ENCODE measurements at regions not wholly inside any gene's neighbourhood (a gene's known extent, or its start where the extent isn't known, plus 50 kb on each side); places are given as distances from the start of the nearest gene placed in this dataset.
"Not testable (repeated sequence)": the region's sequence is repeated elsewhere in the genome, so short reads cannot be mapped to it uniquely, and the experiment has no call there.

DNA sequence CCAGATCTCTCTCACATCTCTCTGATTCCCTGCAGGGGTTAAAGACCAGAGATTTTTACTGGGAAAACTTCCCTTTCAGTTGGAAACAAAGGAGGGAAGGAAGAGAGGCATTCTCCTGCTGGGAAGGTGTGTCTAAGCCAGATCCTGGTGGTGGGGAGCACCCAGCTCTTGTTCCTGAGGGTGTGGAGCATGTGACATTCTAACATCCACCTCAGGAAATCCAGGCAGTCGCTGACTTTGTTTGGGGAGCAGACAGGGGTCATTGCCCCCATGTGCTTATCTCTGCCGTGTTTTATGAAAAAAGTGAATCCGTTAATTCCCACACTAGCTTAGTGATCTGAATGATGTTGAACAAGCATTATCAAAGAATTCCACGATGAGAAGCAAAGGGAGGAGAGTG is 431.7 kb upstream of the AMELY start:
- Histone ChIP-seq H3K9ac (no peak overlapping the region), H3K4me2 (ENCODE audit: unreplicated experiment) (no peak overlapping the region), H3K9me3 (ENCODE audit: low read depth) (no peaks in the 10 kb centered on the region), H3K4me1 (ENCODE audit: insufficient read depth) (no peaks in the 10 kb centered on the region), H3K9me2 (ENCODE audit: insufficient read depth) (no peaks in the 10 kb centered on the region), H2AFZ (no peak overlapping the region), H4K20me1 (ENCODE audit: insufficient read depth) (no peaks in the 10 kb centered on the region), H3K27me3 (replicated peaks; ENCODE audit: insufficient read depth) (no peaks in the 10 kb centered on the region), H3F3A (ENCODE audit: insufficient read depth) (peaks cover 4% of the 10 kb centered on the region; the same call in 1 of the 2 replicates), H3K36me3 (ENCODE audit: low read depth) (peaks cover 5% of the 10 kb centered on the region; the same call in 1 of the 2 replicates), H3K27ac (peak overlapping the region; percentile 33; the same call in 1 of the 2 replicates), H3K79me2 (ENCODE audit: insufficient read depth) (no peaks in the 10 kb centered on the region), H3K4me3 (no peak overlapping the region)
- TF ChIP-seq EZH2 (IDR thresholded peaks at IDR 0.05; ENCODE audit: insufficient read depth, poor library complexity, severe bottlenecking) (no peak), EZH2phosphoT487 (IDR thresholded peaks at IDR 0.05; ENCODE audit: insufficient read depth, low read depth) (no peak)
- in situ Hi-C loops (cut with MboI) = loop anchor here (25.0 kb wide), 1 partner anchor 106 kb away; no protein-coding TSS in a partner anchor
- WGBS, 2 experiments (ENCODE audit: low coverage in 1 of 2, low lambda C conversion rate in 2 of 2, missing lambda C conversion rate in 2 of 2) = 48 to 51% methylated on average over 4 of the region's 4 CpGs
- no peak for DNase-seq

DNA sequence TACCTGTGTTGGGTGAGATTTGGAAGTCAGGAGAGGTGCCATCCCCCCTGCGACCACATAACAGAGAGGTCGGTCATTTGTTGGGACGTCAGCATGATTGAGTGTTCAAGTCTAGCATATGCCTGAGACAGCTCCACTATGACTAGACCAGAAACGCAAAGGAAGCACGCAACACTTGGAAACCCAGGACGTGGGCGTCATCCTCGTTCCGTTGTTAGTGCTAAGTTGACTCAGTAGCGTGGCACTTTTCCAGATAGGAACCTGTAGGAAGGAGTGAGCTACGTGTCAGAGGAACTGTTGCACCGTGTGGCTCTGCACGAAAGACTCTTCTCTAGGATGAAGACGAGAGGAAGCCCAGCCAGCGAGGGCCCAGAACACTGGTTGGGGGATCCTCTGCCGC is 431.2 kb upstream of the AMELY start:
- H3K9me3 ChIP-seq (ENCODE audit: low read depth); H3K9ac ChIP-seq; H3K79me2 ChIP-seq (ENCODE audit: insufficient read depth); H4K20me1 ChIP-seq (ENCODE audit: insufficient read depth); H3K9me2 ChIP-seq (ENCODE audit: insufficient read depth); H3F3A ChIP-seq (ENCODE audit: insufficient read depth); H3K36me3 ChIP-seq (ENCODE audit: low read depth); H2AFZ ChIP-seq; H3K4me1 ChIP-seq (ENCODE audit: insufficient read depth); H3K4me2 ChIP-seq (ENCODE audit: unreplicated experiment); H3K27me3 ChIP-seq (replicated peaks; ENCODE audit: insufficient read depth); H3K4me3 ChIP-seq: not testable (repeated sequence)
- in situ Hi-C loops (cut with MboI) = loop anchor here (25.0 kb wide), 1 partner anchor 105 kb away; no protein-coding TSS in a partner anchor
- WGBS, 2 experiments (ENCODE audit: low coverage in 1 of 2, low lambda C conversion rate in 2 of 2, missing lambda C conversion rate in 2 of 2) = 54 to 76% methylated on average over 11 to 16 of the region's 16 CpGs
- H3K27ac ChIP-seq = peak overlapping the region; percentile 35; the same call in 1 of the 2 replicates
- peak; percentile 46 for DNase-seq

DNA sequence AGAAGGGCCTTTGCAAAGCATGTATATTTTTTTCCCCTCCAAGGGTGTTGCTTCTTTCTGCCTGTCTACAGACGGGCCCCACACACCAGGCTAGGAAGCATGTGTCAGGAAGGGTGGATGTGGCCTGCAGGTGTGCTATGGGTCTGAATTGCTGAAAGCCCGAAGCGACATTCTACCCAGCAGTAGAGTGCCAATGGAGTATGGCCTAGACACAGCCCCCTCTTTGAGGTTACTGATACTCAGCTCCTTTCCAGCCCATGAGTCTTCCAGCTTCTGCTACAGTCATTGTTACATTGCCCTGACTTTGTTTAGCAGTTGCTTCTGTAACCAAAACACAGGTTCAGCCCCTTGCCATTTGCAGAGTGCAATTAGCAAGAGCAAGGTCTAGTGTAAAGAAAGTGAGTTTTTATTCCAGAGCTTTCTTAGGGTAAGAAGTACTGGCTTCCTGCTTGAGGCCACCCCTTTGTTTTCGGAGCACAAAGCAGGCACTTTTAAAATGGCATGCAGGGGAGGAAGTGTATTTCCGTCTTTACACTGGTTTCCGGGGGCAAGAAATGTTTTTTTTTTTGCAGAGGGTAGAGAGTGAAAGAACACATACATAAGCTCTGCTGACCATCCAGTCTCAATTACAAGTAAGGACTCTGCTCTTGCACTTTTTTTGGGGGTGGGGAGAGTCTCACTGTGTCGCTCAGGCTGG is 428.0 kb upstream of the AMELY start:
- H3K9ac ChIP-seq = no peak overlapping the region
- no peak overlapping the region for H3K27ac ChIP-seq
- H3K9me3 ChIP-seq (ENCODE audit: low read depth) = no peaks in the 10 kb centered on the region
- peaks cover 10% of the 10 kb centered on the region for H3K79me2 ChIP-seq (ENCODE audit: insufficient read depth)
- H3F3A ChIP-seq (ENCODE audit: insufficient read depth) = peaks cover 4% of the 10 kb centered on the region; the same call in 1 of the 2 replicates
- H3K4me3 ChIP-seq = no peak overlapping the region
- WGBS, 2 experiments (ENCODE audit: low coverage in 1 of 2, low lambda C conversion rate in 2 of 2, missing lambda C conversion rate in 2 of 2) = 96 to 97% methylated on average over 6 to 7 of the region's 7 CpGs
- H4K20me1 ChIP-seq (ENCODE audit: insufficient read depth) = no peaks in the 10 kb centered on the region
- no peak overlapping the region for H2AFZ ChIP-seq
- in situ Hi-C loops (cut with MboI) = loop anchor here (25.0 kb wide), 1 partner anchor 102 kb away; no protein-coding TSS in a partner anchor
- peaks cover 5% of the 10 kb centered on the region; the same call in 1 of the 2 replicates for H3K36me3 ChIP-seq (ENCODE audit: low read depth)
- no peak for DNase-seq
- no peaks in the 10 kb centered on the region for H3K4me1 ChIP-seq (ENCODE audit: insufficient read depth)
- TF ChIP-seq EZH2phosphoT487 (IDR thresholded peaks at IDR 0.05; ENCODE audit: insufficient read depth, low read depth) (no peak), EZH2 (IDR thresholded peaks at IDR 0.05; ENCODE audit: insufficient read depth, poor library complexity, severe bottlenecking) (no peak)
- no peaks in the 10 kb centered on the region for H3K9me2 ChIP-seq (ENCODE audit: insufficient read depth)
- H3K4me2 ChIP-seq (ENCODE audit: unreplicated experiment) = no peak overlapping the region
- H3K27me3 ChIP-seq (replicated peaks; ENCODE audit: insufficient read depth) = no peaks in the 10 kb centered on the region

DNA sequence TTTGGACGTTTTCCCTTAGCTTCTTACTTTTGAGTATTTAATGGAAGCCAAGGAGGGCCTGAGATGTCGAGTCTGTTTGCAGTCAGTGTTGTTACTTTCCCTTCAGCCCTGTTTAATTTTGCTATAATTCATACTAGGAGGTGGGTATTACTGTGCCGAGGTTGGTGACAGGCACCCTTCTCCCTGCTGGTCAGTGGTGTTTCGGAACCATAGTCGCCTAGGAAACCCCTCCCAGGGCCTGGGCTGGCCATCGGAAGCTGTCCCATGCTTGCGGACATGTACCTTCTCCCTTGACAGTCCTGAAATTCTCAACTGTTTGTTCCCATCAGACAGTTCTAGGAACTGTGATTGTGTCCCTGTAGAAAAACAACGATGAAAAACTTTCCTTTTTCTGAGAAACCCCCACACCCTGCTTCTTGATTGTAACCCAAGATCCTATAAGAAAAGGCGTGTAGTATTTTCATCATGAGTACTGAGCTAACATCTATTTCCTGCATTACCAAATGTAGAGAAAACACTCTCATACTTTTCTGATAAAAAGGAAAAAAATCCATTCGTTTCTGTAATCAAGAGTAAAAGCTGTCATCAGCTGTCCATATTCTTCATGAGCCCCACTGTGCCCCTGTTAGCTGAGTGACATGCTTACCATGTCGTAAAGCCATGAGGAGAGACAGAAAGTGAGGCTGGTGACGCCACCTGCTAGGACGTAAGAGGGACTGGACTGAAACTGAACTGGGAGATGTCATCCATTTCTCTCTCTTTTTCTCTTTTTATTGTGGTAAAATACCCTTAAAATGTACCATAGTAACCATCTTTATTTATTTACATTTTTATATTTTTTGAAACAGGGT is 424.7 kb upstream of the AMELY start:
- 86 to 87% methylated on average over 12 to 13 of the region's 13 CpGs for WGBS, 2 experiments (ENCODE audit: low coverage in 1 of 2, low lambda C conversion rate in 2 of 2, missing lambda C conversion rate in 2 of 2)
- peaks cover 10% of the 10 kb centered on the region; the same call in 1 of the 2 replicates for H3K36me3 ChIP-seq (ENCODE audit: low read depth)
- no peak for TF ChIP-seq EZH2 (IDR thresholded peaks at IDR 0.05; ENCODE audit: insufficient read depth, poor library complexity, severe bottlenecking)
- no peak for TF ChIP-seq EZH2phosphoT487 (IDR thresholded peaks at IDR 0.05; ENCODE audit: insufficient read depth, low read depth)
- no peaks in the 10 kb centered on the region for H3K9me3 ChIP-seq (ENCODE audit: low read depth)
- in situ Hi-C loops (cut with MboI) = loop anchor here (25.0 kb wide), 1 partner anchor 99 kb away; no protein-coding TSS in a partner anchor
- H3K27ac ChIP-seq = no peak overlapping the region
- H3K4me1 ChIP-seq (ENCODE audit: insufficient read depth) = no peaks in the 10 kb centered on the region
- DNase-seq = no peak
- H3K9ac ChIP-seq = no peak overlapping the region
- 0 out of 2 replicates have a peak, but pooled peaks cover 4% of the 10 kb centered on the region for H3F3A ChIP-seq (ENCODE audit: insufficient read depth)
- no peaks in the 10 kb centered on the region for H3K9me2 ChIP-seq (ENCODE audit: insufficient read depth)
- no peak overlapping the region for H3K4me2 ChIP-seq (ENCODE audit: unreplicated experiment)
- H3K4me3 ChIP-seq = no peak overlapping the region
- no peaks in the 10 kb centered on the region for H3K27me3 ChIP-seq (replicated peaks; ENCODE audit: insufficient read depth)
- H2AFZ ChIP-seq = no peak overlapping the region
- peaks cover 21% of the 10 kb centered on the region for H3K79me2 ChIP-seq (ENCODE audit: insufficient read depth)
- H4K20me1 ChIP-seq (ENCODE audit: insufficient read depth) = no peaks in the 10 kb centered on the region
